Skeletal muscle satellite cell (primary cell): ENCODE measurements at regions not wholly inside any gene's neighbourhood (a gene's known extent, or its start where the extent isn't known, plus 50 kb on each side); places are given as distances from the start of the nearest gene placed in this dataset.
"Not testable (repeated sequence)": the region's sequence is repeated elsewhere in the genome, so short reads cannot be mapped to it uniquely, and the experiment has no call there.

ENCODE experiments used
- H3K27me3 ChIP-seq: 2 replicates; pipeline ENCODE4 v1.7.0; 2013; ENCODE audit warnings: low read length; ENCODE audit not compliant: control insufficient read depth, insufficient read depth
- H3K36me3 ChIP-seq: 2 replicates; pipeline ENCODE4 v1.7.0; 2013; ENCODE audit warnings: mild to moderate bottlenecking, control low read depth, low read length; ENCODE audit not compliant: insufficient read depth
- H3K4me1 ChIP-seq: 2 replicates; pipeline ENCODE4 v1.7.0; 2013; ENCODE audit warnings: low read length; ENCODE audit not compliant: control insufficient read depth, insufficient read depth
- H3K4me2 ChIP-seq: 2 replicates; pipeline ENCODE4 v1.7.0; 2013; ENCODE audit warnings: mild to moderate bottlenecking, low read length
- H3K4me3 ChIP-seq: 2 replicates; pipeline ENCODE4 v1.7.0; 2013; ENCODE audit warnings: low read length
- H3K9ac ChIP-seq: 2 replicates; pipeline ENCODE4 v1.7.0; 2013; ENCODE audit warnings: mild to moderate bottlenecking, low read depth, low read length, moderate library complexity
- H3K9me3 ChIP-seq: replicated peaks from 2 replicates; pipeline ENCODE4 v1.7.0; 2013; ENCODE audit warnings: mild to moderate bottlenecking, control low read depth, low read length

DNA sequence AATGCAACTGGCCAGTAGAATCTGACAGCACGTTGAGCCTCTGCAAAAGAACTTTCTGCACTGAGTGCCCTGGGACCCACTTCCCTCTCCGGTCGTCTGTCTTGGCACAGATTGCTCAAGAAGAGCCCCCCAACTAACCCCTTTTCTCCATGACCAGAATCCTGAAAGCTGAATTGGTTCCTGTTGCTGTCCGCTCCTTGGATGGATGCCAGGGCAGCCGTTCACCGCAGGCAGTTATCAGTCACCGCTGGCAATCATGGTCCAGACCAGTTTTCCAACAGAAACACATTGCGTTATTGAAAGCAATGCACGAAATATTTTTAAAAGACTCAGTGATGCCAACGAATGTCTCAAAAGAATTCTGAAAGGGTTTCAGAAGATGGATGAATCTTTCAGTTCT is 733.7 kb upstream of the FRG1 start:
- Histone ChIP-seq H3K4me3 (no peak overlapping the region), H3K4me2 (no peak overlapping the region), H3K9ac (no peak overlapping the region), H3K36me3 (no peaks in the 10 kb centered on the region), H3K4me1 (no peaks in the 10 kb centered on the region), H3K27me3 (no peaks in the 10 kb centered on the region), H3K9me3 (no peaks in the 10 kb centered on the region)

DNA sequence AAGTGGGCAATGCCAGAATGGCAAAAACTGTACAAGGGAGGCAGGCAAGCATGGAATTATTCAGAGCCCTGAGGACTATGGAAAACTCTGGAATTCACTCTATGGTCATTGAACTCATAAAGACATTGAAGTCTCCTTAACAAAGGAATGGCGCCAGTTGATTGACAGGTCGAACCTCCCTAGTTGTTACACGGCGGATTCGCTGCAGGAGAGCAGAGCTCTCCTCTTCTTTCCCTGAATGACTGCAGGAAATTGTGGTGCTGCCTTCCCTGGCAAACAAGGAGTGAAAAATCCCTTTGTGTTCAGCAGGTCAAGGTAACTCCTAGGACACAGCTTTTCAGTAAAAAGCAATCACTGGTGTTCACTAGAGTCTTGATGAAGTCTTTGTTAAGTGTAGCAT is 732.8 kb upstream of the FRG1 start:
- Histone ChIP-seq H3K4me3 (no peak overlapping the region), H3K36me3 (no peaks in the 10 kb centered on the region), H3K27me3 (no peaks in the 10 kb centered on the region), H3K9ac (no peak overlapping the region), H3K4me1 (no peaks in the 10 kb centered on the region), H3K4me2 (no peak overlapping the region), H3K9me3 (no peaks in the 10 kb centered on the region)

DNA sequence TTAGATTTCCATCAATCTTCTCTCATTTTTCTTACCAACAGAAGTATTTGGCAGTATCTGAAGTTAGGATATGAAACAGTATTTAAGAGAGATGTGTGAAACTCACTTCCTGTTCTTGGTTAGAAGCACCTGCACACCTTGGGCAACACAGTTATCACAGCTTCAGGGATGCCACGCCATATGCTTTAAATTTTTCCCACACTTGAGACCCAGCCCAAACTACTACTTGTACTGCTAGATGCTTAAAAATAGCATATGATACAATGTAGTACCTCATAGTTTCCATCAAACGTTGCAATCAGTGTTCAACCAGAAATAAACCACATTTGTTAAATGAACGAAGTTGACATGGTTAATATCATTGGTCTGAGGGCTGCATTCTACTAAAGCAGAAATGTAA is 725.1 kb upstream of the FRG1 start:
- no peaks in the 10 kb centered on the region for H3K4me1 ChIP-seq
- no peaks in the 10 kb centered on the region for H3K27me3 ChIP-seq
- no peaks in the 10 kb centered on the region for H3K36me3 ChIP-seq
- no peak overlapping the region for H3K4me2 ChIP-seq
- H3K9ac ChIP-seq = no peak overlapping the region
- H3K9me3 ChIP-seq = peaks cover 3% of the 10 kb centered on the region
- H3K4me3 ChIP-seq = no peak overlapping the region

DNA sequence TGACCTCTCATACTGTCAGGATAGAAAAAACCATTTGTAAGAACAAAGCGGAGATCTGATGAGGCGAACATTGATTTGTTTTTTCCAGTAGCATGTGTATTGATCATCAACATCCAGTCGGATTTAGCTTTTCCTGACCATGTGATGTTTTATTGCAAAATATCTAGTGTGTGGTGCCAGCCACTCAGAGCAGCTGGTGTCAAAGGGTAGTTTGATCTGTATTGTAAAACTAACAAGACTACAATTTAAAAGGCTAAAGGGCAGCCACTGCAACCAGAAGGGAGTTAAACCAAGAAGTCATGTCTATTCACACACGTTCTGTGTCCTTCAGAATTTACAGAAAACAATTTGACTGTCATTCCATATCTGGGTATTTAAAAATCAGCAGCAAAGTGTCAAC is 719.0 kb upstream of the FRG1 start:
- H3K36me3 ChIP-seq = no peaks in the 10 kb centered on the region
- H3K9me3 ChIP-seq = peaks cover 7% of the 10 kb centered on the region
- H3K4me3 ChIP-seq = no peak overlapping the region
- H3K27me3 ChIP-seq = no peaks in the 10 kb centered on the region
- no peak overlapping the region for H3K4me2 ChIP-seq
- no peaks in the 10 kb centered on the region for H3K4me1 ChIP-seq
- no peak overlapping the region for H3K9ac ChIP-seq

DNA sequence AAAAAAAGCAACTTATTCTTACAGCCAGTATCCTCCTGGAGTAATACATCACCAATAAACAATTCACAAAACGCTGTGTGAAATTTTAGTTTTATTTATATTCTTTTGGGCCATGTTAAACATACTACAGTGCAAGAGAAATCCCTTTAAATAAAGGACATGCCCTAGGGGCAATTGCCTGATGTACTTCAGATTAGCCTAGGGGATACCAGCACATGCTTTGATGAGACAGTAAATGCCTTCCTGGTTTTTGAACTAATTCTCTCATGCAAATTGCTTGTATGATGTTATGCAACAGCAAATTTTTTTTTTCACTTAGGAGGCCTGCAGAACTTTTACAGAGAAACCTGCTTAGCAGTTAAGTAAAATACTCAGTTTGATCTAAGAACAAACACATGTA is 711.9 kb upstream of the FRG1 start:
- Histone ChIP-seq H3K4me2 (no peak overlapping the region), H3K4me3 (no peak overlapping the region), H3K4me1 (no peaks in the 10 kb centered on the region), H3K27me3 (no peaks in the 10 kb centered on the region), H3K9ac (no peak overlapping the region), H3K36me3 (no peaks in the 10 kb centered on the region), H3K9me3 (peaks cover 7% of the 10 kb centered on the region)

DNA sequence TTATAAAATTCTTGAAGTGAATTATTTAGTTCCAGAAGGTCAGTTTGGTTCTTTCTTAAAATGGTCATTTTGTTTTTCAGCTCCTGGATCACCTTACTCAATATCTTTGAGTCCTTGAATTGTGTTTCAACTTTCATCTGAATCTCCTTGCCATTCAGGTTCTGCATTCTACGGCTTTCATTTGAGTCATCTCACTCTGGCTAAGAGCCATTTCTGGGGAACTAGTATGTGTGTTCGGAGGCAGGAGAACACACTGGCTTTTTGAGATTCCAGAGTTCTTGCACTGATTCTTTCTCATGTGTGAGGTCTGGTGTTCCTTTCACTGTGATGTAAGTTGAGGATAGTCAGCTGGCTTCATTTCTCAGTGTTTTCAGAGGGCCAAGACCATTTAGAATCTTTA is 708.4 kb upstream of the FRG1 start:
- no peaks in the 10 kb centered on the region for H3K36me3 ChIP-seq
- no peaks in the 10 kb centered on the region for H3K27me3 ChIP-seq
- H3K4me2 ChIP-seq = no peak overlapping the region
- H3K9ac ChIP-seq = no peak overlapping the region
- peaks cover 3% of the 10 kb centered on the region for H3K9me3 ChIP-seq
- H3K4me1 ChIP-seq = no peaks in the 10 kb centered on the region
- H3K4me3 ChIP-seq = no peak overlapping the region

DNA sequence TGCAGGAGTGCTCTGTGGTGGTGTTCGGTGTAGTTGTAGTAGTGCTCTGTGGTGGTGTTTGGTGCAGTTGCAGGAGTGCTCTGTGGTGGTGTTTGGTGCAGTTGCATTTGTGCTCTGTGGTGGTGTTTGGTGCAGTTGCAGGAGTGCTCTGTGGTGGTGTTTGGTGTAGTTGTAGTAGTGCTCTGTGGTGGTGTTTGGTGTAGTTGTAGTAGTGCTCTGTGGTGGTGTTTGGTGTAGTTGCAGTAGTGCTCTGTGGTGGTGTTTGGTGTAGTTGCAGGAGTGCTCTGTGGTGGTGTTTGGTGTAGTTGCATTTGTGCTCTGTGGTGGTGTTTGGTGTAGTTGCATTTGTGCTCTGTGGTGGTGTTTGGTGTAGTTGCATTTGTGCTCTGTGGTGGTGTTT is 706.9 kb upstream of the FRG1 start:
- H3K9me3 ChIP-seq, H3K36me3 ChIP-seq, H3K4me1 ChIP-seq, H3K27me3 ChIP-seq, H3K4me2 ChIP-seq, H3K4me3 ChIP-seq, H3K9ac ChIP-seq: not testable (repeated sequence)

DNA sequence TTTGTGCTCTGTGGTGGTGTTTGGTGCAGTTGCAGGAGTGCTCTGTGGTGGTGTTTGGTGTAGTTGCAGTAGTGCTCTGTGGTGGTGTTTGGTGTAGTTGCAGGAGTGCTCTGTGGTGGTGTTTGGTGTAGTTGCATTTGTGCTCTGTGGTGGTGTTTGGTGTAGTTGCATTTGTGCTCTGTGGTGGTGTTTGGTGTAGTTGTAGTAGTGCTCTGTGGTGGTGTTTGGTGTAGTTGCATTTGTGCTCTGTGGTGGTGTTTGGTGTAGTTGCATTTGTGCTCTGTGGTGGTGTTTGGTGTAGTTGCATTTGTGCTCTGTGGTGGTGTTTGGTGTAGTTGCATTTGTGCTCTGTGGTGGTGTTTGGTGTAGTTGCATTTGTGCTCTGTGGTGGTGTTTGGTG is 705.7 kb upstream of the FRG1 start:
- H3K4me1 ChIP-seq, H3K36me3 ChIP-seq, H3K4me3 ChIP-seq, H3K9ac ChIP-seq, H3K4me2 ChIP-seq, H3K9me3 ChIP-seq, H3K27me3 ChIP-seq: not testable (repeated sequence)

DNA sequence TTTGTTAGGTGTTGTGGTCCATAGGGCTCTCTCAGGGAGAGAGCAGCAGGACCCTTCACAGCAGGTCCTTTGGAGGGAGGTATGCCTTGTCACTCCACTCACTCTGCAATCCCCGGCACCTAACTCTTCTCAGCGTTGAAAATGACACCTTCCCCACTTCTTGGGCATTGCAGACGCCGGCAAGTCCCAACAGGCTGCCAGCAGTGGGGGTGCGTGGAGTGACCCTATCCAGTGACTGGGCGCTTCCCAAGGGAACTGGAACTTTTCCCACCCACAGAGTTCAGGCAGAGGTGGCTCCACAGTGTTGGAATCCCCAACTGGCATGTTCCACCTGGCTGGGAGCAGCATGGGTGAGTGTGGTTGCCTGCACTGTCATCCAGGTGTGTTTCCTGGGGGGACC is 705.1 kb upstream of the FRG1 start:
- H3K9me3 ChIP-seq = peaks cover 3% of the 10 kb centered on the region
- H3K36me3 ChIP-seq = no peaks in the 10 kb centered on the region
- no peak overlapping the region for H3K9ac ChIP-seq
- H3K4me3 ChIP-seq = no peak overlapping the region
- H3K4me1 ChIP-seq = no peaks in the 10 kb centered on the region
- no peak overlapping the region for H3K4me2 ChIP-seq
- H3K27me3 ChIP-seq = no peaks in the 10 kb centered on the region

DNA sequence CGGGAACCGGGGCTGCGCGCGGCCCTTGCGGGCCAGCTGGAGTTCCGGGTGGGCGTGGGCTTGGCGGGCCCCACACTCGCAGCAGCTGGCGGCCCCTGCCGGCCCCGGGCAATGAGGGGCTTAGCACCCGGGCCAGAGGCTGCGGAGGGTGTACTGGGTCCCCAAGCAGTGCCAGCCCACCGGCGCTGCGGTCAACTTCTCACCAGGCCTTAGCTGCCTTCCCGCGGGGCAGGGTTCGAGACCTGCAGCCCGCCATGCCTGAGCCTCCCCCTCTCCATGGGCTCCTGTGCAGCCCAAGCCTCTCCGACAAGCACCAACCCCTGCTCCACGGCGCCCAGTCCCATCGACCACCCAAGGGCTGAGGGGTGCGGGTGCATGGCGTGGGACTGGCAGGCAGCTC is 704.4 kb upstream of the FRG1 start:
- not testable (repeated sequence) for H3K9me3 ChIP-seq, H3K4me3 ChIP-seq, H3K36me3 ChIP-seq, H3K27me3 ChIP-seq, H3K9ac ChIP-seq, H3K4me1 ChIP-seq, H3K4me2 ChIP-seq

DNA sequence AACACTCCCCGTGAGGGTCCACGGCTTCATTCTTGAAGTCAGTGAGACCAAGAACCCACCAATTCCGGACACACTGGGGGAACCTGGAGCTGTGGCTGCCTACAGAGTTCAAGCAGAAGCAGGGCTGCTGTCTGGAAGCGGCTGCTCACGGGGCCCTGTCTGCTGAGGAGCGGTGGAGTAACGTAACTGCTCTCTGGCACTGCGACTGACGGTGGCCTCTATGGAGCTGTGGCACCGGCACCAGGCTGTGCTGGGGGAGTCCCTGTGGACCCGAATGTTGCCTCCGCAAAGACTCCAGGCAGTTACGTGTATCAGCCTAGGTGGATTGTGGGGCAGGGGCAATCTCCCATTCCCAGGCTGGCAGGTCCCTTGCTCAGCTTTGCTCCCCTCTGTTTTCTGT is 703.3 kb upstream of the FRG1 start:
- Histone ChIP-seq H3K4me1 (no peaks in the 10 kb centered on the region), H3K4me2 (no peak overlapping the region), H3K36me3 (no peaks in the 10 kb centered on the region), H3K9me3 (peaks cover under 1% of the 10 kb centered on the region), H3K4me3 (no peak overlapping the region), H3K27me3 (no peaks in the 10 kb centered on the region), H3K9ac (no peak overlapping the region)

DNA sequence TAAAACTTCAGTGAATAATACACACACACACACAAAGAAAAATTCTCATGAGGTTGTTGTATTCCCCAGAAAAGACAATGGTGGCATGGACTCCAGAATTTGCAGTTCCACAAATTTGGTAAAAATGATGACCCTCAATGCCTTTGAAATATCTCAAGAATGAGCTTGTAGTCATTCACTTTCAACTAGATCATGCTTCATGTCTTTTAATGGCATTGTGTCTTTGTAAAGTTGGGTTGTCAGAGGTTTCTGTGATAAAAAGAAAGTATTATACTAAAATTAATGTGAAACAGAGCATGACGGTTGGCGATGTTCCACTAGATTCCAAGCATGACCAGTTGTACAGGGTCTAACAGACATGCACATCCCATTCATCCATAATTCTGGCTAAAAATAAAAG is 685.0 kb upstream of the FRG1 start:
- H3K27me3 ChIP-seq = no peaks in the 10 kb centered on the region
- no peak overlapping the region for H3K4me3 ChIP-seq
- H3K9ac ChIP-seq = no peak overlapping the region
- no peaks in the 10 kb centered on the region for H3K4me1 ChIP-seq
- no peaks in the 10 kb centered on the region for H3K36me3 ChIP-seq
- H3K4me2 ChIP-seq = no peak overlapping the region
- H3K9me3 ChIP-seq = peaks cover 3% of the 10 kb centered on the region

DNA sequence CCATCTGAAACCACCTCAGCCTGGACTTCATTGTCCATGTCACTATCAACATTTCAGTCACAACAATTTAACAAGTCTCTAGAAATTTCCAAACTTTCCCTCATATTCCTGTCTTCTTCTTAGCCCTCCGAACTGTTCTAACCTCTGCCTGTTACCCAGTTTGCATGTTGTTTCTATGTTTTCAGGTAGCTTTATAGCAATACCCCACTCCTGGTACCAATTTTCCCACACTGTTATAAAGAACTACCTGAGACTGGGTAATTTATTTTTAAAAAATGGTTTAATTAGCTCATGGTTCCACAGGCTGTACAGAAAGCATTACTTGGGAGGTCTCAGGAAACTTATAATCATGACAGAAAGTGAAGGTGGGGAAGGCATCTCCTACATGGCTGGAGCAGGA is 679.2 kb upstream of the FRG1 start:
- H3K9me3 ChIP-seq = peaks cover 3% of the 10 kb centered on the region
- no peak overlapping the region for H3K4me2 ChIP-seq
- H3K36me3 ChIP-seq = no peaks in the 10 kb centered on the region
- H3K4me1 ChIP-seq = no peaks in the 10 kb centered on the region
- no peaks in the 10 kb centered on the region for H3K27me3 ChIP-seq
- H3K4me3 ChIP-seq = no peak overlapping the region
- H3K9ac ChIP-seq = no peak overlapping the region
